ENCODE measurements at regions not wholly inside any gene's neighbourhood (a gene's known extent, or its start where the extent isn't known, plus 50 kb on each side); places are given as distances from the start of the nearest gene placed in this dataset.

DNA sequence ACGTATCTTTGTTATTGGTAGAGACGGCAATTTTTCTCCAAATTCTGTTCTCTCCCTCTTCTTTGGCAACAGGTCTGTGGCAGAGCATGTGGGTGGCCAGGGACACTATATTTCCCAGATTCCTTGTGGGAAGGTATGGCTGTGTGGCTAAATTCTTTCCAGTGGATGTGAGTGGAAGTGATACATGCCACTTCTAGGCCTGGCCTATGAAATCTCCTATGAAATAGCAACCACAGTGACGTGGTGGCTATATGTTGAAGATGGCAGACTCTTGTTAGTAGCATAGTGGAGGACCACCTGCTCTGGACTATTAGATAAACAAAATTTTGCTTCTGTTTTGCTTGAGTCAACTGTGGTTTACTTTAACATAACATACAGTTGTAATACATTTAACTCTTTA is 243.3 kb downstream of the IL20RB start:
- DNase-seq (ENCODE audit: low spot score): no peak
- no peak for ATAC-seq

DNA sequence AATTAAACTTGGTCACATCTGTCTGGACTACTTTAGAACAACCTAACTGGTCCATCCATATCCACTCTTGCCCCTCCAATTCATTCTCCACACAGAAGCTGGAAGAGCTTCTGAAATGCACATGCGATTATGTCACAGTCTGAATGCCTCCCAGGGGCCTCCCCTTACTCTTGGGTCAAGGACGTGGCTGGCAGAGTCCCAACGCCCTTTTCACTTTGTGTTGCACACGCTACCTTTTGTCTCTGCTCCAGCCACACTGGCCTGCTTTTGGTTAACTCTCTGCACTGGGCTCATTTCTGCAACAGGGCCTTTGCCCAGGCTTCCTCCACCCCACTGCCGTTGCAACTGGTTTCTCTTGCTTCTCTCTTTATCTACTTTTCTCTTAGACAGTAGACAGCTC is 245.2 kb downstream of the IL20RB start:
- DNase-seq (ENCODE audit: low spot score) (peak; percentile 53), ATAC-seq (peak; percentile 67)

DNA sequence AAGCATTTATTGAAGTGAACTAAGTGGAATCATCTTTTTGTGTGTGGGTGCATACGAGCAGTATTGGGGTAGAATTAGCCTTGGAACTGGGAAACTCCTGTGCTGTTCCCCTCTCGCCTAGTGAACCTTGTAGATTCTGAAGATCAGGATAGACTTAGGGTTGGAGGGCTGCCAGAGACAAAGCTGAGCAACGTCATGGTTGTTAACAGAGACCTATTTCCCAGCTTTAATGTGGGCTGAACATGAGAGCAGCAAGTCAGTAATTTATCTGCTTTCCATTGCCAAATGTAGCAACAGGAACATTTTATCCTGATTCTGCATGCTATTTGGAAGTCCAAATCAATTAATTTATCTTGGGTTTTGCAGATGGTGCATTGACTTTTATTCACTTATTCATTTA is 246.6 kb downstream of the IL20RB start:
- DNase-seq (ENCODE audit: low spot score) (no peak), ATAC-seq (no peak)

GRCh38 chr3:137205394-137206045 is 247.7 kb downstream of the IL20RB start:
- DNase-seq (ENCODE audit: low spot score) (no peak), ATAC-seq (no peak)

- ATAC-seq: no peak
- no peak for DNase-seq (ENCODE audit: low spot score)
These were observed 249.8 kb downstream of the IL20RB start for GRCh38 chr3:137207616-137208015.

DNA sequence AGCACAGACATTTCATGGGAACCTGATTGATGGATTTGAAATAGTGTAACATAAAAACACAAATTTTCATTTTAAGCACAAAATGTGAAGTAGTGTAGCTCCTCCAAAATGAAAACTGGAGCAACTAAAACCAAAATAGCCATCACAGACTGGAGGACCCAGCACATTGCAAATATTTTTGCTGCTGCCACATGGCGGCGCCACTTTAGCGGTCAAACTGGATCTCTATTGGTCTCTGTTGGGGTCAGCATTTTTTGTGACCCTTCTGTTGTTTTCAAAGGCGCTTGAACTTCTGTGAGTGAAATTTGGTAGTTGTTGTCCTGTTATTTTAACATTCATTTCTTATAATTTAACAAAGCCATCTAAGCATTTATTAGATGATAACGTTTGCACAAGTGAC is 259.9 kb downstream of the IL20RB start:
- no peak for DNase-seq (ENCODE audit: low spot score)
- ATAC-seq: no peak

DNA sequence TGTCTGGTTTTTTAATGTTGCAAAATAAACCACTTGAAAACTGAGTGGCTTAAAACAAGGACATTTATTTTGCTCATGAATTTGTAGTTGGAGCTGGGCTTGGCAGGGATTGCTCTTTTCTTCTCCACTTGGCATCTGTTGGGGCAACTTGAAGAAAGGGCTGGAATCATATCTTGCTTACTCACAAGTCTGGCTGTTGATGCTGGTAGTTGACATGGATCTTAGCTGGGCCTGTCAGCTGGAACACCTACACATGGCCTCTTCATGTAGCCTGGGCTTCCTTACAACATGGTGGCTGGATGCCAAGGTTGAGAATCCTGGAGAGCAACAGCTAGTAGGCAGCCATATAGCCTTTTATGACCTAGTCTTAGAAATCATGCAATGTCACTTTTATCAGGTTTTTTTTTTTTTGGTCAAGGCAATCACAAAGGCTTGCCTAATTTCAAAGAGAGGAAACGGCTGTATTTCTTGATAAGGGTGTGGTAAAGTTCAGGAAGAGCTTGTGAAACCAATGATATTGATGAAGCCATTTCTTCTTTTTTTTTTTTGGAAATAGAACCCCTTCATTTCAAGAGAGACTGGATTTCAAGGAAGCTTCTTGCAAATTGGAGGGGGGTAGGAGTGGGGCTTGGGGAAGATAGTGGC is 262.1 kb downstream of the IL20RB start:
- no peak for DNase-seq (ENCODE audit: low spot score)
- no peak for ATAC-seq

GRCh38 chr3:137222736-137223225 is 265.0 kb downstream of the IL20RB start:
- no peak for DNase-seq (ENCODE audit: low spot score)
- ATAC-seq: no peak

DNA sequence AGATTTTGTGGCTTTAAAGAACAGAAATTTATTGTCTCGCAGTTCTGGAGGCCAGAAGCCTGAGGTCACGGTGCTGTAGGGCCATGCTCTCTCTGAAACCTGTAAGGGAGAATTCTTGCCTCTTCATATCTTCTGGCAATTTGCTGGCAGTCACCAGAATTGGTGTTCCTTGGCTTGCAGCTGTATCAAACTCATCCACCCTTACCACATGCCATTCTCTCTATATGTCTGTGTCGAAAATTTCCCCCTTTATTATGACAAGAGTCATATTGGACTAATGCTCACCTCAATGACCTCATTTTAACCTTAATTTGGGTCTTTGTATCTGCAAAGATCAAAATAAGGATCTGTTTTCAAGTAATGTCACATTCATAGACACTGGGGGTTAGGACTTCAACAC is 266.7 kb downstream of the IL20RB start:
- DNase-seq (ENCODE audit: low spot score) (no peak), ATAC-seq (no peak)

- DNase-seq (ENCODE audit: low spot score): no peak
- ATAC-seq: no peak
These were observed 285.1 kb downstream of the IL20RB start for GRCh38 chr3:137242836-137243400.

- no peak for ATAC-seq
- no peak for DNase-seq (ENCODE audit: low spot score)
These were observed 288.7 kb downstream of the IL20RB start for GRCh38 chr3:137246491-137246890.

GRCh38 chr3:137249311-137249940 is 291.6 kb downstream of the IL20RB start:
- ATAC-seq (no peak), DNase-seq (ENCODE audit: low spot score) (no peak)

DNA sequence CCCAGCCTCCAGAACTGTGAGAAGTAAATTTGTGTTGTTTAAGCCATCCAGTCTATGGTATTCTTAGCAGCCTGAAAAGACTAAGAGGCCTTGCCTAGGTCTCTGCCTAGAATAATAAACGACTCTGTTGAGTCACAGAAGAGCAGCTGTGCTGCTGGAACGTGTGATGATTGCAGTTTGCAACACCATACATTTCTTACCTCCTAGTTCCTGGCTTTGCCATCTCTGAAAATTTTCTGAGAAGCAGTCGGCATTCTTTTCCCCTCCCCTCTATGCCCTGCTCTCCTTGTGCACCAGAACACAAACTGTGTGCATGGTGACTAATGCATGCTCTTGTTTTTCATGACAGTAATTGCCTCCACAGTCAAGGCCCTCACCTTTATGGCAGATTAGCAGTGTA is 301.3 kb downstream of the IL20RB start:
- no peak for ATAC-seq
- no peak for DNase-seq (ENCODE audit: low spot score)

GRCh38 chr3:137259701-137260100 is 301.9 kb downstream of the IL20RB start:
- ATAC-seq (no peak), DNase-seq (ENCODE audit: low spot score) (no peak)

DNA sequence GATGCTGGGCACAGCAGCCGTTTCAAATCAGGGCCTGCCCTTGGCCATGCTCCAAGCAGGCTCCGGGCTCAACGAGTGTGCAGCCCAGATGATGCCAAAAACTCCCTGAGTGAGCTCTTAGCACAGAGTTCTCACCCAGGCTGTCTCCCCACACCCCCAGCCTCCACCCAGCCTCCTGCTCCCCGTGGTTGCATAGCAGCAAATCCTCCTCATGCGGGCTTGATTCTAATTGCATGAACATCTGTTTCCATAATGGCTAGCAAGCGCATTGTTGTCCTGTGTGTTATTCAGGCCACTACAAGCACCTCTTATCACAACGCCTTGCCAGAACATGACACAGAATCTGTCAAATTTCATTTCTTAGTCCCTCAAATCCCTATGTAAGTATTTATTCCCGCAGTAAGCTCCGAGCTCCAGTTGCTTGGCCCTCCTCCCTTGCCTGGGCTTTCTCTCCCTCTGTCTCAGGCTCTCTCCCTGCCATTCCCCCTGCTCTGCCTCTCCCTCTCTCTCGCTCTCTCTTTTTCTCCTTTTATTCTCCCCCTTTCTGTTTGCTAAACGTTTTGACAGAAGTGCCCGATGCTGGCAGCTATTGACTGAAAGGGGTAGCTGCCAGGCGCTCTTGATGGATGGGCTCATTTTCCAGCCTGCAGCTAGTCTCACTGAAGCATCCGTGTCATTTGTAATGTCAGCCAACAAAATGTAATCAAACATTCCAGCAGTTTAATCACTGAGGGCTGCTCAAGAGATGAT is 306.5 kb downstream of the IL20RB start:
- DNase-seq (ENCODE audit: low spot score): no peak

DNA sequence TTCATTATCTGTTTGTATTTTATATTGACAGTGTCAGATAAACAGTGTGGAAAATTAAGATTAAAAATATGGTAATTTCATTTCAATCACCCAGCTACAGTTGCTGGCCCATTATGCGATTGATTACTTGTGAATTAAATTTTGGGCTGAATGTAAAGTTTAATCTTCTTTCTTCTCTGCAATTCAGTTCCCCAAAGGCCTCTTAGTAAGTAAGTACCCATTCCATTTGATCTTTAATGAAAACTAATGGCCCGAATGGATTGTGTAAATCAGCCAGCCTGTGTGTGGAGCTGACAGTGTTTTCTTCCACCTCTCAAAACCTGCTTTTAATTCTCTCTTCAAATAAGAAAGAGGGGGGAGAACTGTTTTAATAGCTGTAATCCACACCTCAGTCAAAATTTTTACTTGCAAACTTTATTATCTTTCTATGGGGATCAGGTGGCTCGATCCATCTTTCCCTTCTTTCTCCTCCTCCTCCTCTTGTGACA is 307.1 kb downstream of the IL20RB start:
- DNase-seq (ENCODE audit: low spot score) (no peak), ATAC-seq (no peak)

More for the DNA sequence above, 306.5 kb downstream of the IL20RB start:
- no peak for ATAC-seq

DNA sequence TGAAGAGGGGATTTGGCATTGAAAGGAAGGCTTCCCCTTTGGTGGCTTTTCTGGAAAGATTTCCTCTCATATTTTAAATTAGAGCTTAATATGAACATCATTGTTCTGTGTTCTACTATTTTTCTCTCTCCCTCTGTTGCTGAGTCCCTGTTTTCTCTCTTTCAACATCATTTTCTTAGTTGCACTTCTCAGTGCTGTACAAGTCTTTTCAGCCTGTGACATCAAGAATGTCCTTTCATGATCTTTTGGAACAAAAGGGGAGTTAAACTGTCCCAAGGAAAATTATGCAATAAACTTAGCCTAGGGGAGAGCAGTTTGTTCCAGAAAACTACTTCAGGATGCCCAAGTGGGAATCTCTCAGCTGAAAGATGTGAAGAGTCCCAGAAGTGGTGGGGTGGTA is 325.1 kb downstream of the IL20RB start:
- no peak for ATAC-seq
- DNase-seq (ENCODE audit: low spot score): no peak

GRCh38 chr3:137285924-137286323 is 328.1 kb downstream of the IL20RB start:
- ATAC-seq (no peak), DNase-seq (ENCODE audit: low spot score) (no peak)

- DNase-seq (ENCODE audit: low spot score) (no peak), ATAC-seq (no peak)
These were observed 335.3 kb downstream of the IL20RB start for GRCh38 chr3:137293086-137293485.

DNA sequence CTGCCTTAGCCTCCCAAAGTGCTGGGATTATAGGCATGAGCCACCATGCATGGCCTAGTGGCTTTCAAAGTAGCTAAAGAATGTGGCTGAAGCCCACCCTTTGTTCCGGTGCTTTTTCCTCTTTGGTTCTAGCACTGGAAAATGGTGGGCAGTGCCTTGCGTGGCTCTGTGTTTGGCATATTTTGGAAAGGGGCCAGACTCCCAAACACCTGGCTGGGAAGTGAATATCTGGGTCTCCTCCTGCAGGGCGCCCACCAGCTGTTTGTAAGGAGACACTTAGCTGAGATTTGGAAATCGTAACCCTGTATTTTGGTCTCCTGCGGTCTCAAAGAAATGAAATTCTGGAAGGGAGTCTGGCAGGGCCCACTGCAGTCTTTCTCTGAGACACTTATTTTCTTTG is 336.4 kb downstream of the IL20RB start:
- ATAC-seq: no peak
- no peak for DNase-seq (ENCODE audit: low spot score)

DNA sequence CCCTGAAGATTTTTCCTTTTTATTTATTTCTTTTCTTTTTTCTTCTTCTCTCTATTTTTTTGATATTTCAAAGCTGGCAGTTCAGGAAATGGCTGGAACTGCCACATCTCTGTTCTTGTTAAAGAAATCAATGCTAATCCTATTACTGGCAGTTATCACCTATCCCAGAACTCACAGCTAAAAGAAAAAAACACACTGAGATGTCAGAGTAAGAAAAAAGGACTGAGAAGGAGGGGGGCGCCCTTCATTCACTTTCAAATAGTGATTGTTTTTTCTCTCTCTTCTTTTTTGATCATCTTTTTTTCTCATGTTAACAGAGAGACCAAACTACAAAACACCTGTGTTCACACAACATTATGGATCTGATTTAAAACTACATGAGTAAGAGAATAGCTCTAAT is 337.1 kb downstream of the IL20RB start:
- ATAC-seq (no peak), DNase-seq (ENCODE audit: low spot score) (no peak)
